Activated naive CD4-positive, alpha-beta T cell (primary cell): ENCODE measurements at regions not wholly inside any gene's neighbourhood (a gene's known extent, or its start where the extent isn't known, plus 50 kb on each side); places are given as distances from the start of the nearest gene placed in this dataset.

Experiments
- DNase-seq, 4 experiments: peaks; one replicate each; lab custom pipeline; 2025; lab: John Stamatoyannopoulos, UW

DNA sequence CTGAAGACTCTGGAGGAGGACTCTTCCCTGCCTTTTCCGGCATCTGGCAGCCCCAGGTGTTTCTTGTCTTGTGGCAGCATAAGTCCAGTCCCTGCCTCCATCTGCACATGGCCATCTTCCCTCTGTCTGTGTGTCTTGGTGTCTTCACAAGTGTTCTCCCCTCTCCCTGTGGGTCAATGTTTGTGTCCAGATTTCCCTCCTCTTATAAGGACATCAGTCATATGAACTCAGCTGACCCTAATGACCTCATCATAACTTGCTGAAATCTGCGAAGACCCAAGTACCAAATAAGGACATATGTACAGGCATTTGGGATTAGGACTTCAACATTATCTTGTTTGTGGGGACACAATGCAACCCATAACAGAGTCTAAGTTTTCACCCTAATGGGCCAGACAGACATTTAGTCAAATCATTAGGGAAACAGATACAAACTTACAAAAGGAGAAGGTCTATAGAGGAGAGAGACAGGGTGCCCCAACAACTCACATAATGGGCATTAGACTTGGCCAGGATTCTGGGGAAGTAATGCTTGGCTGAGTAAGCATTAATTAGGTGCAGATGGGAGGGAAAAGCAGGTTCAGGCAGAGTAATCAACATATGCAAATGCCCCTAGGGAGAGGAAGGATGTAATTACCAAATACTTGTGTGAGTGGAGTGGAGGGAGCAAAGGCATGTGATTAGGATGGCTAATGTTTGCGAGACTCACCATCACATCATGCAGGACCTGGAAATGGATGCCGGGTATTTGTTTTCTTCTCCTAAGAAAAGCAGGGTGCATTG lies 372.8 kb upstream of the TBL1XR1 start:
- DNase-seq: no peak

DNA sequence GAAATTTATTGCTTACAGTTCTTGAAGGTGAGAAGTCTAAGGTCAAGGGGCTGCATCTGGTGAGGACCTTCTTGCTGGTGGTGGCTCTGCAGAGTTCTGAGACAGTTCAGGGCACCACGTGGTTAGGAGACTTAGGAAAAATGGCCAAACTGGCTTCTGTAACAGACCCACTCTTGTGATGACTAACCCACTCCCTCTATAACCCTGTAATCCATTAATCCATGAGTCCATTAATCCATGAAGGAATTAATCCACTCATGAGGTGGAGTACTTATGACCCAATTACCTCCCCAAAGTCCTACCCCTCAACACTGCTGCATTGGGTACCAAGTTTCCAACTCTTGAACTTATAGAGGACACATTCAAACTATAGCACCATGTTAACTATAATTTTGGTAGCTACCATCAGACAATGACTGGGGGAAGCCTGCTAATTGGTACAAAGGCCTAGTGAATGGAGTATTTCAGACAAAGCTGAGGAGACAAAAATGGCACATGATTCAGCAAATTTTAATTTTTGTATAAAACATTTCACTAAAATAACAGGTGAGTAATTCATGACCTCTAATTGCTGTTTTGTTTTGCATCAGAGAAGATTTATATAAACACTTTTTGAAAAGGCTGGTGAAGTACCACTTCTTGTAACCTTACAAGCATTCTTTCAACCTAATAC lies 374.1 kb upstream of the TBL1XR1 start:
- DNase-seq: no peak

DNA sequence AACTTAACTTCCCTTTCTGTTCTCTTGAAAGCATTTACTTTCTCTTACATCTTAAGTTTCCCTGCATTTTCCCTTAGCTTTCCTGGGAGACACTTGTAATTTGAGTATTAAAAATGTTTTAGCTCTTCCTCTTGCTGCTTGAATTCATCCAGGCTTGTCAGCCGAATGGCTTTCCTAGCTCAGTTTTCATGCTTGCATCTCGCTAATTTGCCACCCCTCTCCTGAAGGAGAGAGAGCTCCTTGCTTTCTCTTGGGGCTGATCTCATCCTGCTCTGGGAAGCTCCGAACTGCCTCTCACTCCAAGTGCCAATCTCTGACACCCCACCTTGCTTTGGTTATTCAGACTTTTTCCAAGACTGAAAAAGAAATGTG lies 374.6 kb upstream of the TBL1XR1 start:
- DNase-seq: no peak

DNA sequence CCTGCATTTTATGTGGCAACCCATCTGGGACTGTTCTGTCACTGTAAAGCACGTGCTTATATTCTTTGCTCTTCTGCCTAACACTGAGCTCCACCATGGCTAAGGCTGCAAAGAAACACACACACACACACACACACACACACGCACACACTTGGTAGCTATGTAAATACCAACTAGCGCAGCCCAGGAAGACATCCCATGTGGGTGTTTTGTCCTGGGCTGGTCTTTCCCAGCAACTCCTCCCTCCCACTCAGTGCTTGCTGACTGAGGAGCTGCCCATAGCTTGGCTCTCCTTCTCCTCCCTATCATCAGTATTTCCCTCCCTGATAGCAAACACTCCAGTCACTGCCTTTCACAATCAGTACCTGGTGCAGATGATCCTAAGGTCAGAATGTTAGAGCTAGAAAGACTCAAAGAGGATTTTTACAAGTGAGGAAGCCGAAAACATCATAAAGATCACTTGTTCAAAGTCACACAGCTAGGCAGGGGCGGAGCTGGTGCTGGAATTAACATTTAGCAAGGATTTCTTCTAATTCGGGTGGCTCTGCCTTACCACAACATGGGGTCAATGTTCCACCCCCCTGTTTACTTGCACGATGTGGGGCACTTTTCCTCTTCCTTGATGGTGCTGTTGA lies 377.1 kb upstream of the TBL1XR1 start:
- DNase-seq: no peak

DNA sequence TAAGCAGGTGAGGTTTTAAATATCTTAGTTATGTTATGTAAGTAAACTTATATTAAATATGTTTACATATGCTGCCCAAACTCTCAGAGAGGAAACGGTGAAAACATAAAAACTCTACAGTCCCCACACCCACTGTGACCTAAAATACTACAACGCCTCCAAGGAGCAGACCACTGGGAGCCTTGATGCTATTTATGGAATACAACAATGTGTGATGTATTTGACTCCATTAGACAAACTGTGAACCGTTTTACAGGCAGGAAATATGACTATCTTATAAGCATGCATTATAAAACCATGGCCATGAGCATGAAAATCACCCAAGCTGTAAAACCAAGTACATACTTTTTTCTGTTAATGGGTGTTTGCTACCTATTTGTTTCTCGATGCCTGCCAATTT lies 379.5 kb upstream of the TBL1XR1 start:
- DNase-seq: no peak

DNA sequence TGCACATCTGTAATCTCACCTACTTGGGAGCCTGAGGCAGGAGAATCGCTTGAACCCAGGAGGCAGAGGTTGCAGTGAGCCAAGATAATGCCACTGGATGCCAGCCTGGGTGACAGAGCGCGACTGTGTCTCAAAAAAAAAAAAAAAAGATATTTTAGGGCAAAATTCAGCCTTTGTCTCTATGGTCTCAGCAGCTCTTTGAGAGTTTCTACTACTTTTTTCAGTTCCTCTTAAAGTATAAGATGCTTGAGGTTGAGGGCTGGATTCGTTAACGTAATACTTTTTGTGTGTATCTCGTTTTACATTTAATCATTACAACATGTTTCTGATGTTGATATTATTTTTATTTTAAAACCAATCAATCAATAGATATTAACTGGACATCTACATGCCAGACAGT lies 381.2 kb upstream of the TBL1XR1 start:
- DNase-seq: no peak

DNA sequence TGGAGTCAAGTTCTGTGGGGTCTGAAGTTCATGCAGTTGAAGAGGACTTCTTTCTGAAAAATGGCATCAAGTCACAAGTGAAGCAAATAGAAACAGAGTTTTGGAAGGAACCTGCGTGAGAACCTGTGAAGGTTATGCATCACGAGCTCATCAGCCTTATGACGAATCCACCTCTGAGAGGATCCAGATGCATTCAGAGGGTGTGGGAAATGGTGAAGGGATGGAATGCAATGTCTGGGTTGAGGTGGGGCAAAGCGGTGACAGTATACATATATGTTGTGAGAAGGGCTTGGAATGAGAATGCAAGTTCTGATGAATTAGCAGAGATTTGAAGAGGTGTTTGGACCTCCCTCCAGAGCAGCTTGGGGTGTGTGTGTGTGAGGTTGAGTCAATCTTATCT lies 382.1 kb upstream of the TBL1XR1 start:
- no peak for DNase-seq

DNA sequence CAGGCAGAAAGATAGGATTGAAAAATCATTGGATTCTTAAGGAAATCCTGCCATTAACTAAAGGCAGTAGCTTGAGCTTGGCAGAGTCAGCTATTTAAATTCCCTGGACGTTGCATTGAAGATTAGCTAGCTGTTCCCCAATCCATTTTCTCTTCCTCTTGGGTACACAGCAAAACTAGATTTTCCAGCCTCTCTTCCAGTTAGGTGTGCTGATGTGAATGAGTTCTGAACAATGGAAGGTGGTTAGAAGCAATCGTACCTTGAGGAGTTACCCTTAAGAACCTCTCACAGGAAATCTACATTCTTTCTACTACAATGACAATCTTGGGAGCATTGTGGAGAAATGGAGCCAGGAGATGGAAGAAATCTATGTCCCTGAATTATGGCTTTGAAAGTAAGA lies 383.2 kb upstream of the TBL1XR1 start:
- no peak for DNase-seq

DNA sequence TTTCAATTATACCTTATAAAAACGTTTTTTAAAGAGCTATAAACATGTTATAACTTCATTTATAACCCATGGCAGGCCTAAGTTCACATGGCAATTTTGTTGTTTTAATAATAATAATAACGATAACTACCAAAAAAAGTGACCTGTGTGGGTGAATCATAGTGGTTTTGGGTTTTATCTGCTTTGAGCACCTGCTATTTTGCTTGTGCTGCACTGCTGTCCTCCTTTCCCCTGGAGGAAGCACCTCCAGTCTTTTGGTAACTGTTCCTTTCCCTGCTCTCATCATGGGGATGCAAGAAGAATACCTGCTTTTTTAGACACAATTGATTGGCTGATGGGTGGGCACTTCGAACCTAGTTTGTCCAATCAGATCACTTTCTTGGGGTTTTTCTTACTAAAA lies 388.0 kb upstream of the TBL1XR1 start:
- no peak for DNase-seq

DNA sequence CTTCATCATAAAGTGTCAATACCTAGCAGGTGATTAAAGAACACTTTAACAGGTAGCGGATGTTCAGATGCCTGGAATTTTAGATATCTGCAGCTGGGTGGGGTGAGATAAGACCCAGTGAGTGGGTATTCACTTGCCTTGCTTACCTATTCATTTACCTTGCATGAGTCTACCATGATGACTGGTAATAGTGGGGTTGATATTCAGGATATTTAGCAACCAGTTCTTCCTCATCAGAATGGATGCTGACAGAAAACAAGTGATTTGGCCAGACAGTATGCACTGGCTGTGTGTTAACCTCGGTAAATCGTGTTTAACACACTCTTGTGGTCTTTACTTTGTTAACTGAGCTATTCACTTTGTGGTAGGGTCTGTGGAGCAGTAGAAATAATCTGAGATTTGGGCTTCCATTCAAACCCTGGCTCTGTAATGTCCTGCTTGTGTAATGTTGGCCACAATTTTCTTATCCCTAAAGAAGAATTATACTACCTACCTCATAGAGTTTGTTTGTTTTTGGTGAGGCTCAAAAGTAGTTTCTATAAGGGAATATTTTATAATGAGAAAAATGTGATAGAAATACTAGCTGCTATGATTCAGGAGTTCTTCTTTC lies 391.9 kb upstream of the TBL1XR1 start:
- no peak for DNase-seq

DNA sequence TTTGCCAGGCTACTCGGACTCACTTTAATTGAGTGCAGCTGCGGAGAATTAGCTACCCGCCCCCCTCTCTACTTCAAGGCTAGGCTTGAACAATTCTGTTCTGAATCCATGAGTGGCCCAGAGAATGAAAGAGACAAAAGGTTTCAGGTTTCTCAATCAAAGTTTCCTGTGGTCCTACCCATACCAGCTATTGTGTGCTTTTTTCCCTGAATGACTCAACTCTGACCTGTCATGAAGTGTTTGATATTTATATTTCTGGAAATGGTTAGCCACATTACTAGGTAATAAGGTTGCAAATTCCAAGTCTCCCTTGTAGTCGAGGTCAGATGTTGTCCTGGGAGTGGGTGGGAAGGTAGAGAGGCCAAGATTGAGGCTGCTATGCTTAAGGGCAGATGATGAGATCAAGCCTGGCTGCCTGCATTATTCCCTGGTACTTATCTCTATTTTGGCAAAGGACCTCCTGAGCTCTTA lies 392.7 kb upstream of the TBL1XR1 start:
- no peak for DNase-seq

DNA sequence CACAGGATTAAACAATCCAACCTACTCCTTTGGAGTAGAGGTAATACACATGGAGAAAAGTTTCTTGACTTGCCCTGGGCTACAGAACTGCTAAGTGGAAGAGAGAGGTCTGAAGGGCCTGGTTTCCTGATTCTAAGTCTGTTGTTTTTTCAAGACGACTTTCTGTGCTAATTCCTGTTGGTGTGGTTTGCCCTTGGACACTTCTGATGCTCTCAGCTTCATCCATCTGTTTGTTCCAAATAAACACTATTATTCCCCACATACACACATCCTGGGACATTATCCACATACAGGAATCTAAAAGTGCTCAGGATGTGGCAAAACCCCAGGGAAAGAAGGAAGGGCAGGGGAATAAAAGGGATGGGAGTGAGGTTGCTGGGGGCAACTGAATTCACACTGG lies 393.5 kb upstream of the TBL1XR1 start:
- no peak for DNase-seq

DNA sequence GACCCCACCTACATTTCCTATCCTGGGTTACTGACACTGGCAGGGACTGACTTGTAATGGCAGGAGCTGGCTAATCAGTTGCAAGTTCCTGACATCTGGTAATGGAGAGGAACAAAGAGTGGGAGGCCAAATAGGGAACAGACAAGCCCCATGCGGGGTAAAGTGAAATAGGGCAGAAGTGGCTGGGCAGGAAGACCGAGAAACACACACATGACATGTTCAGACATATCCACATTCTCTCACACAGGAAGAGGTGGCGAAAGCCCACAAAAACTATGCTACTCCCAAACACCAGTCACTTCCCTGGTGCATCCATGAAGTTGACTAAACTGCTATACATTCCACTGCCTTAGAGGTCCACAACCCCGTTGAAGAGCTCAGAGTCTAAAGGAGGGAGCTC lies 394.1 kb upstream of the TBL1XR1 start:
- DNase-seq: no peak

DNA sequence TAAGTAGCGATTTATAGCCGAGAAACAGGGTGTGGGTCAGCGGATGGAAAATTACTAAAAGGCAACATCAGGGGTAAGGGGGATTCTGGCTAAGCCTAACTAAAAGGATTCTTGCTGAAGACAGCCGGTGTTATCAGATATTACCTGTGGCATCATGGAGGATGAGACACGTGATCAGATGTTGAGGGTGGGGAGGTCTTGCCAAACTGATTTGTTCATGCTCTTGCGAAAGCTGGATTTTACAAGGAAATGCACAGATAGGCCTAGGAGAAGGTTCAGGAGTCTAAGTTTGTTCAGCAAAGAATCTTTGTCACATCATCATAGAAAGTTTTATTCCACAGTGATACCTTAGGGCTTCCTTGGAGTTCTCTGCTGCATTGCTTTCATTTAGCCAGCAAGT lies 396.8 kb upstream of the TBL1XR1 start:
- DNase-seq: no peak

DNA sequence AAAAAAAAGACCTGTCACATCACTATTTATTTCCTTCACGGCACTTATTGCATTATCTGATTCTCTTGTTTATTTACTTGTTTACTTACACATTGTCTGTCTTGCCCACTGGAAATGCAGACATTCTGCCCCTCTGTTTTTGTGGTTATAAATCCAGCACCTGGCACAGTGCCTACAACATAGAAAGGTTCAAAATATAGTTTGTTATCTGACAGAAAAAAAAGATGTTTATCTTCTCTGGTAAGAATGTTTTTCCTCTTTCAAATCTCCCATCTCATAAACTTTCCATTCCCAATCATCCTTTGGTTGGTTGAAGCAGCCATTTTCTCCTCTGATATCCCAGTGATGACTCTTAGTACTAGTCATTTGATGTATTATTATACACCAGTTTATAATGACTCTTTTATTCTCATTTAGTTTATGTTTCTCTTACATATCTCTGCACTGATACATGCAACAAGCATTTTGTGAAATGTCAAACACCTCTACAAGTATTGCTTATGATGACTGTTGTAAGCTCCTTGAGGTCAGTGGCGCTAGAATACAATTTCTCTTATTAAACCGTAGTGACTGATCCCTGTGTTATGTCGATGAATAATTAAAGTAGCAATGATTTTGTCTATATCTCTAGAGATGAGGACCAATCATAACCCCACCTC lies 398.4 kb upstream of the TBL1XR1 start:
- DNase-seq: no peak

DNA sequence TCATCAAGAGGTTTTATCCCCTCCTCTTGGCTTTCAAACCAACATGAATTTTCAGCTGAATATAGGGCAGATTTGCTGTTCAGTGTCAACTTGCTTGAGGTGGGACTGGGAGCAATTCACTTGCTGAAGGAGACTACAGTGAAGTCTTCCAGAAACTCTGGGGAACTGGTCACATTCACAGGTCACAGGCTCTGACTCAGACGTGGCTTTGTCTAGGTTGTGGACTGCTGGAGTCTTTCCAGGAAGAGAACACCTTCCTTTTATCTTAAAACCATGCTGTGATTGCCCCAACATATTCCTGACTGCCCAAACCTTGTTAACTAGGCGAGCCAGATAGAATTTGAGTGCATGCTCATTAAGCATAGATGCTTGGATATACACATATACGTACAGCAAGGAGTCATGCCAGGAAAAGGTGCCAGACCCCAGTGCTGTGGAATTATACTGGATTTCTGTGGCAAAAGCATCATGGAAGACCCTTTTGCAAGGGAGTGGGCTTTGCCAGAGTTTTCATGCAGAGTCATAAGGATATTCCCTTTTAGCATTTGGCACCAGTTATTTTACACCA lies 399.1 kb upstream of the TBL1XR1 start:
- no peak for DNase-seq

DNA sequence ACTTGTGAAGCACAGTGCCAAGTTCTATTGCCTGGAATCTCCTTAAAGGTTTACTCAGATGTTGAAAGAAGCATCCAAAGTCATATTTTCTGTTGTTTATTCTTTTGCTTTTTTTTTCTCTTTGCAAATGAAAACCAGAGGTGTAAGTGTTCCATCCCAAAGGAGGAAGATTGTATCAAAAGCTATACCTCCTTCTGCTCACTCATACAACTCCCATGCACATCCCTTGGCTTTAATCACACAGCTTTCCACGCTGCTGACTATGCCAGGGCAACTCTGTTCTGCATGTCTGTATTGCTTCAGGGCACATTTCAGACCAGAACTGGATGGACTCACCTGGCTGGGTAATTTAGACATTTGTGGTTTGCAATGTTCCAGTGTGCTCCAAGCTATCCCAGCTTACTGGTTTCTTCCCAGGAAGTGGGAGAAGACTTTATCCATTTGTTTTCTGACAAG lies 399.6 kb upstream of the TBL1XR1 start:
- DNase-seq: no peak

DNA sequence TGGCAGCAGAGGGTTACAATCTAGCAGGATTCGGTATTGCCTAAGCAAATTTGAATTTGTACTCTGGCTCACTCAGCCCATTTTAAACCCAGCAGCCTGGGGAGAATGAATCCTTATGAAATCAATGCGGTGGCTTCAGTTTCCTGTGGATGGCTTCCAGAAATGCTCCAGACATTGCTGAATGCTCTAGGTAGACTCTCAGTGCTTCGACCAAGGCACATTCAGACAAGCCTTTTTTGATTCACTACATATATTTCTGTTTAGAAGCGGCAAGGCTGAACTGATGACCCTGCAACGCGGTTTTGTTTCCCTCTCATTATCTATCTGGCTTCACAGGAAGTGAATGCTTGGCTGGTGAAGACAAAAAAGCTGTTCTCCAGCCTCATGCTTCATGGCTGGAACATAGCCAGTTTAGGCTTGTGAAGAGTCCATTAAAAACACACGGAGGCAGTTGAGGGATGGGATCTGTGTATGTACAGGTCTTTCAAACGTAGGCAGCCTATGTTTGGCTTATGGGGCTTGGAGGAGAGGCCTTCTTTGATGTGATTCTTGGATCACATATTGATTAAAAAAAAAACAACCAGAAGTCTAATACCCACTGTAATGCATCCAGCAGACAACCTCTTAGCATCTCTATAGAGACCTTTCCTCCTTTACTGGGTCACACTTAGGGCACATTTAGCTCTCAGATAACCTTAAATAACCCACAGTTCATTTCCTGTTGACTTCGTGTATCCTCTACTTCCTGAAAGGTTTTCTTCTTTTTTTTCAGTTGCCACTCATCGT lies 400.2 kb upstream of the TBL1XR1 start:
- no peak for DNase-seq

DNA sequence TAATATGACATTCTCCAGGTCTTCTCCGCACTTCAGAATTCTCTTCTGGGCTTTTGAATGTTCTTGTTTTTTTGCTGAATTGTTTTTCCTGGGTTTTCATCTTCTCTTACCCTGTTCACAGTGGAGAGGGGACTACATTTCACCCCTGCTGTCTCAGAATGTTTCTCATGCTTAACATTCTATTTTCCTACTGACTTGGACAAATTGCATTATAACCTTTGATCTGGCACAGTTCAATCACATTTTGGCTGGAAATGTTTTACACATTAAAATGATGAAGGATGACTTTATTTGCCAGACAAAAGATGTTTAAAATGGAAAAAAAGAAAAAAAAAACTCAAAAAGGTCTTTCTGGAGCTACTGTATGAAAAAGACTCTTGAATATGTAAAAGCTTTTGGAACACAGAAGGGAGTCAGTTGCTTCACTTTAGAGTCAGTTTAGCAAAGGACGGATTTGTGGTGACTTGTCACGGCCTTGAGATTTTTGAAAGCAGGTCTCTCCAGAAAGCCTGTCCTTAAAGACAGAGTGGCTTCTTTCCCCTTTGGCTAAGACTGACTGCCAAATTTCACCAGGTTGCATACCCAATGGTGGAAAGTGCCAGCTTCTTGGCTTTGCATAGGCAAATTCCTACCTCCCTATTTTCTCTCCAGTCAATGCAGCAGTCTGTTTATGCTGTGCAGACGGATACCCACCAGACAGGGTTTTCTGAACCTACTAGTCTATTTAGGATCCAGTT lies 401.0 kb upstream of the TBL1XR1 start:
- DNase-seq: no peak

DNA sequence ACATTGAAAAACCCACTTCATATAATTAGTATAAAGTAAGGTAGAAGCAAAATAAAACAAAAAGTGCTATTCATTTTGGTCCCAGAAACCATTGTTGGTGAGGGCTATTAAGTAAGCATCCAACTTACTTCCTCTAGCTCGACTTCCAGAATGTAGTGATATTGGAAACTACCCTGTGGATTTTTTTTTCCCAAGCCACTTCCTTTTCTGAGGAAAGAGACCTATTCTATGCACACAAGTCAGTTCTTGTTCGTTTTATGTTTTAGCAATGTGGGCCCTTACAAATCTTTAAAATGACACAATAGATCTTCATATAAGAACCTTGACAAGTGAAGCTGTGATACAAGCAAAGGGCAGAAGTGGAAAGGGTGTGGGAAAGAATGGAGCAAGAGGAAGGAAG lies 402.0 kb upstream of the TBL1XR1 start:
- DNase-seq: no peak
